HCT116 (cell line): ENCODE measurements at regions not wholly inside any gene's neighbourhood (a gene's known extent, or its start where the extent isn't known, plus 50 kb on each side); places are given as distances from the start of the nearest gene placed in this dataset.

ENCODE experiments used
- ATAC-seq: fragments of 200-7000 bp; cut with Tn5 transposase; 2 replicates; pipeline ENCODE4 v1.9.1; 2020; ENCODE audit warnings: mild to moderate bottlenecking, moderate library complexity
- BruUV-seq: library from RNA; stranded (reverse); fragments of 400-500 nt; replicated peaks from 2 replicates; lab custom pipeline; 2021; lab: Mats Ljungman, UMichigan
- CTCF ChIA-PET: fragments of 300-600 bp; sonication (Branson Sonifier 250); formaldehyde crosslinking; loops from one replicate; lab custom pipeline; 2021; ENCODE audit warnings: antibody characterized with exemption; lab: Charles Lee
- POLR2A ChIA-PET: fragments of 300-600, 350-600 bp; sonication (Branson Sonifier 250); formaldehyde crosslinking; loops from one replicate; lab custom pipeline; 2021; ENCODE audit warnings: antibody characterized with exemption; lab: Charles Lee
- RAD21 ChIA-PET, 2 experiments: fragments of 300-600 bp; sonication (Branson Sonifier 250); formaldehyde crosslinking; loops; one replicate each; lab custom pipeline; 2023; ENCODE audit warnings: low total read pairs in 2 of 2; ENCODE audit not compliant: uncharacterized antibody in 2 of 2, unreplicated experiment in 2 of 2, low non-redundant PET in 1 of 2; lab: Charles Lee
- DNase-seq: peaks from one replicate; pipeline ENCODE4 v3.0.0-alpha.2; 2010; ENCODE audit warnings: low read depth, low spot score
- H2AFZ ChIP-seq: fragments of 200-600 bp; shearing (Covaris generic), sonication (generic); 2 replicates; pipeline ENCODE4 v1.6.1; 2017; ENCODE audit warnings: low read depth, mixed run types, mixed read lengths, antibody characterized with exemption, low read length; ENCODE audit not compliant: poor library complexity, severe bottlenecking
- H3K27ac ChIP-seq: 2 replicates; pipeline ENCODE4 v1.5.1; 2012; ENCODE audit warnings: low read depth, low read length
- H3K27me3 ChIP-seq: fragments of 200-600 bp; sonication (generic); 2 replicates; pipeline ENCODE4 v1.6.1; 2016; ENCODE audit warnings: mixed run types, low read length, mixed read lengths; ENCODE audit not compliant: insufficient read depth
- H3K36me3 ChIP-seq, 2 experiments: fragments of 200-500 bp in 1 of 2; fragments of 200-600 bp in 1 of 2; sonication (Bioruptor generic) in 1 of 2; sonication (generic) in 1 of 2; 2 replicates each; pipeline versions ENCODE4 v1.5.1 to v1.6.1; 2014 to 2016; ENCODE audit warnings: low read length in 2 of 2, inconsistent platforms in 1 of 2, mixed read lengths in 1 of 2, mixed run types in 1 of 2; ENCODE audit not compliant: insufficient read depth in 2 of 2, control insufficient read depth in 1 of 2
- H3K4me1 ChIP-seq, 2 experiments: fragments of 200-600 bp in 1 of 2; sonication (generic) in 1 of 2; 2 replicates each; pipeline versions ENCODE4 v1.5.1 to v1.6.1; 2012 to 2017; ENCODE audit warnings: low read length in 2 of 2, inconsistent platforms in 1 of 2, mild to moderate bottlenecking in 1 of 2, mixed read lengths in 1 of 2, mixed run types in 1 of 2, moderate library complexity in 1 of 2; ENCODE audit not compliant: insufficient read depth in 2 of 2, control insufficient read depth in 1 of 2
- H3K4me2 ChIP-seq: fragments of 200-600 bp; sonication (generic); 2 replicates; pipeline ENCODE4 v1.6.1; 2017; ENCODE audit warnings: mixed run types, low read length, mixed read lengths
- H3K4me3 ChIP-seq, 2 experiments: fragments of 200-600 bp in 1 of 2; sonication (generic) in 1 of 2; replicated peaks in 1 of 2; 2 replicates each; pipeline ENCODE4 v1.5.1; 2011 to 2016; ENCODE audit warnings: low read length in 2 of 2, control low read depth in 1 of 2, low read depth in 1 of 2, mild to moderate bottlenecking in 1 of 2, mixed read lengths in 1 of 2, mixed run types in 1 of 2
- H3K79me2 ChIP-seq: fragments of 200-600 bp; sonication (generic); 2 replicates; pipeline ENCODE4 v1.6.1; 2017; ENCODE audit warnings: mild to moderate bottlenecking, mixed run types, low read length, moderate library complexity, mixed read lengths; ENCODE audit not compliant: insufficient read depth
- H3K9ac ChIP-seq: fragments of 200-600 bp; sonication (generic); 2 replicates; pipeline ENCODE4 v1.6.1; 2016; ENCODE audit warnings: low read length, mixed read lengths
- H3K9me2 ChIP-seq: fragments of 200-600 bp; sonication (generic), shearing (Covaris generic); 2 replicates; pipeline ENCODE4 v1.6.1; 2017; ENCODE audit warnings: mixed run types, mild to moderate bottlenecking, moderate library complexity; ENCODE audit not compliant: insufficient read depth
- H3K9me3 ChIP-seq, 2 experiments: fragments of 200-500 bp in 1 of 2; fragments of 200-600 bp in 1 of 2; sonication (Bioruptor generic) in 1 of 2; sonication (generic) in 1 of 2; 2 replicates each; pipeline ENCODE4 v1.6.1; 2014 to 2017; ENCODE audit warnings: low read length in 2 of 2, mixed read lengths in 2 of 2, inconsistent platforms in 1 of 2, low read depth in 1 of 2, mild to moderate bottlenecking in 1 of 2, mixed run types in 1 of 2, moderate library complexity in 1 of 2; ENCODE audit not compliant: control insufficient read depth in 1 of 2, insufficient read depth in 1 of 2
- H4K20me1 ChIP-seq: fragments of 200-600 bp; sonication (generic), shearing (Covaris generic); 2 replicates; pipeline ENCODE4 v1.6.1; 2017; ENCODE audit warnings: mixed run types, mild to moderate bottlenecking, moderate library complexity; ENCODE audit not compliant: insufficient read depth
- CBX3 ChIP-seq: IDR thresholded peaks from 2 replicates; pipeline ENCODE4 v1.6.1; 2012; ENCODE audit warnings: low read depth
- CEBPB ChIP-seq: IDR thresholded peaks from 2 replicates; pipeline ENCODE4 v1.6.1; 2012; ENCODE audit warnings: low read depth
- EGR1 ChIP-seq: IDR thresholded peaks from 2 replicates; pipeline ENCODE4 v1.6.1; 2012; ENCODE audit warnings: low read depth
- ELF1 ChIP-seq: IDR thresholded peaks from 2 replicates; pipeline ENCODE4 v1.6.1; 2012; ENCODE audit warnings: low read depth, borderline replicate concordance
- EZH2phosphoT487 ChIP-seq: fragments of 200-600 bp; IDR thresholded peaks from 2 replicates; pipeline ENCODE4 v1.6.1; 2018; ENCODE audit warnings: antibody characterized with exemption, borderline replicate concordance
- FOSL1 ChIP-seq: IDR thresholded peaks from 2 replicates; pipeline ENCODE4 v1.6.1; 2012; ENCODE audit warnings: low read depth
- JUND ChIP-seq: IDR thresholded peaks from 2 replicates; pipeline ENCODE4 v1.6.1; 2012
- POLR2A ChIP-seq: IDR thresholded peaks from 2 replicates; pipeline ENCODE4 v1.7.0; 2011; ENCODE audit warnings: borderline replicate concordance; ENCODE audit not compliant: insufficient read depth, insufficient read length; ENCODE audit errors: extremely low read depth
- POLR2AphosphoS5 ChIP-seq: IDR thresholded peaks from 2 replicates; pipeline ENCODE4 v1.6.1; 2011; ENCODE audit warnings: mild to moderate bottlenecking, low read depth, low read length, moderate library complexity
- RAD21 ChIP-seq: IDR thresholded peaks from 2 replicates; pipeline ENCODE4 v1.6.1; 2012; ENCODE audit warnings: low read depth, mild to moderate bottlenecking
- SIN3A ChIP-seq: IDR thresholded peaks from 2 replicates; pipeline ENCODE4 v1.6.1; 2012; ENCODE audit warnings: low read depth
- SP1 ChIP-seq: IDR thresholded peaks from 2 replicates; pipeline ENCODE4 v1.6.1; 2012; ENCODE audit warnings: low read depth
- SRF ChIP-seq: IDR thresholded peaks from 2 replicates; pipeline ENCODE4 v1.6.1; 2012; ENCODE audit warnings: low read depth
- TCF7L2 ChIP-seq: IDR thresholded peaks from 2 replicates; pipeline ENCODE4 v1.7.0; 2011; ENCODE audit warnings: borderline replicate concordance, inconsistent platforms; ENCODE audit not compliant: insufficient read depth, insufficient read length; ENCODE audit errors: extremely low read depth
- YY1 ChIP-seq: IDR thresholded peaks from 2 replicates; pipeline ENCODE4 v1.6.1; 2011; ENCODE audit warnings: low read length, low read depth, moderate library complexity, mild to moderate bottlenecking; ENCODE audit not compliant: insufficient replicate concordance; ENCODE audit errors: extremely low read depth
- ZFX ChIP-seq: fragments of 450-650 bp; IDR thresholded peaks from 2 replicates; pipeline ENCODE4 v1.6.1; 2017
- ZNF274 ChIP-seq: fragments of 200-500 bp; sonication (Bioruptor generic); IDR thresholded peaks from 2 replicates; pipeline ENCODE4 v1.6.1; 2014; ENCODE audit warnings: mild to moderate bottlenecking, low read depth, low read length, inconsistent platforms
- intact Hi-C: fragments of 100-400 bp; cut with micrococcal nuclease; formaldehyde crosslinking; loops from 2 replicates; pipeline ENCODE4 v1.10.0; 2022
- TF ChIP-seq, protein P1 (sequence below), 3 experiments: fragments of 200-600 bp in 1 of 3; sonication (generic) in 1 of 3; IDR thresholded peaks in 2 of 3; conservative IDR thresholded peaks in 1 of 3; 2 replicates each; pipeline ENCODE4 v1.5.1; 2012 to 2017; ENCODE audit warnings: low read depth in 2 of 3, low read length in 2 of 3, antibody characterized with exemption in 1 of 3, borderline replicate concordance in 1 of 3, control low read depth in 1 of 3, mild to moderate bottlenecking in 1 of 3, mixed read lengths in 1 of 3, mixed run types in 1 of 3, moderate library complexity in 1 of 3; ENCODE audit not compliant: insufficient read depth in 1 of 3
- TF ChIP-seq, protein P2 (sequence below): IDR thresholded peaks from 2 replicates; pipeline ENCODE4 v1.6.1; 2011; ENCODE audit warnings: mild to moderate bottlenecking, low read length, moderate library complexity; ENCODE audit not compliant: insufficient replicate concordance; ENCODE audit errors: extremely low read depth

DNA sequence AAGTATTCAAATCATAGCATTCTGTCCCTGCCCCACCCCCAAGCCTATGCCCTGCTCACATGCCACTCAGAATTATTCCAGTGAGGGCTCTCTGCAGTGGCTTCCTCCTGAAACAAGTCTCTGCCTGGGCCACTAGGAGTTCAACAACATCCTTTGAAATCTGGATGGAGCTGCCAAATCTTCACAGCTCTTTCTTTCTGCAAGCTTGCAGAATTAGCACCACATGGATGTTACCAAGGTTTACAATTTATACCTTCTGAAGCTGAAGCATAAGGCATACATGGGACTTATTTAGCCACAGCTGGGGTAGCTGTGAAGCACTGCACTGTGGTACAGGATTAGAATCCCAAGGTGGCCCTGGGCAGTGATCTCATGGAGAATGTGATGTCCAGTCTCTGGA is 577.5 kb downstream of the CD109 start:
- RAD21 ChIA-PET: no interaction called here
- Histone ChIP-seq H3K27ac (no peak overlapping the region), H3K4me1 (no peaks in the 10 kb centered on the region), H3K9me3 (no peaks in the 10 kb centered on the region), H2AFZ (no peak overlapping the region), H3K9ac (no peak overlapping the region), H3K9me2 (no peaks in the 10 kb centered on the region), H3K79me2 (no peaks in the 10 kb centered on the region), H4K20me1 (no peaks in the 10 kb centered on the region), H3K27me3 (no peaks in the 10 kb centered on the region), H3K36me3 (no peaks in the 10 kb centered on the region), H3K4me3 (no peak overlapping the region), H3K4me2 (no peak overlapping the region)
- TF ChIP-seq TCF7L2 (no peak), JUND (no peak), EZH2phosphoT487 (no peak), FOSL1 (no peak), ZNF274 (no peak), YY1 (no peak), POLR2A (no peak), CBX3 (no peak), CEBPB (no peak), SP1 (no peak), POLR2AphosphoS5 (no peak), SIN3A (no peak), ZFX (no peak), EGR1 (no peak), SRF (no peak), RAD21 (no peak), ELF1 (no peak)
- TF ChIP-seq, protein P1, sequence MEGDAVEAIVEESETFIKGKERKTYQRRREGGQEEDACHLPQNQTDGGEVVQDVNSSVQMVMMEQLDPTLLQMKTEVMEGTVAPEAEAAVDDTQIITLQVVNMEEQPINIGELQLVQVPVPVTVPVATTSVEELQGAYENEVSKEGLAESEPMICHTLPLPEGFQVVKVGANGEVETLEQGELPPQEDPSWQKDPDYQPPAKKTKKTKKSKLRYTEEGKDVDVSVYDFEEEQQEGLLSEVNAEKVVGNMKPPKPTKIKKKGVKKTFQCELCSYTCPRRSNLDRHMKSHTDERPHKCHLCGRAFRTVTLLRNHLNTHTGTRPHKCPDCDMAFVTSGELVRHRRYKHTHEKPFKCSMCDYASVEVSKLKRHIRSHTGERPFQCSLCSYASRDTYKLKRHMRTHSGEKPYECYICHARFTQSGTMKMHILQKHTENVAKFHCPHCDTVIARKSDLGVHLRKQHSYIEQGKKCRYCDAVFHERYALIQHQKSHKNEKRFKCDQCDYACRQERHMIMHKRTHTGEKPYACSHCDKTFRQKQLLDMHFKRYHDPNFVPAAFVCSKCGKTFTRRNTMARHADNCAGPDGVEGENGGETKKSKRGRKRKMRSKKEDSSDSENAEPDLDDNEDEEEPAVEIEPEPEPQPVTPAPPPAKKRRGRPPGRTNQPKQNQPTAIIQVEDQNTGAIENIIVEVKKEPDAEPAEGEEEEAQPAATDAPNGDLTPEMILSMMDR (IDR thresholded peaks at IDR 0.05 in 2 of 3, conservative IDR thresholded peaks at IDR 0.05 in 1 of 3; ENCODE audit: borderline replicate concordance in 1 of 3, insufficient read depth in 1 of 3, low read depth in 2 of 3, low read length in 2 of 3): no peak
- TF ChIP-seq, protein P2, sequence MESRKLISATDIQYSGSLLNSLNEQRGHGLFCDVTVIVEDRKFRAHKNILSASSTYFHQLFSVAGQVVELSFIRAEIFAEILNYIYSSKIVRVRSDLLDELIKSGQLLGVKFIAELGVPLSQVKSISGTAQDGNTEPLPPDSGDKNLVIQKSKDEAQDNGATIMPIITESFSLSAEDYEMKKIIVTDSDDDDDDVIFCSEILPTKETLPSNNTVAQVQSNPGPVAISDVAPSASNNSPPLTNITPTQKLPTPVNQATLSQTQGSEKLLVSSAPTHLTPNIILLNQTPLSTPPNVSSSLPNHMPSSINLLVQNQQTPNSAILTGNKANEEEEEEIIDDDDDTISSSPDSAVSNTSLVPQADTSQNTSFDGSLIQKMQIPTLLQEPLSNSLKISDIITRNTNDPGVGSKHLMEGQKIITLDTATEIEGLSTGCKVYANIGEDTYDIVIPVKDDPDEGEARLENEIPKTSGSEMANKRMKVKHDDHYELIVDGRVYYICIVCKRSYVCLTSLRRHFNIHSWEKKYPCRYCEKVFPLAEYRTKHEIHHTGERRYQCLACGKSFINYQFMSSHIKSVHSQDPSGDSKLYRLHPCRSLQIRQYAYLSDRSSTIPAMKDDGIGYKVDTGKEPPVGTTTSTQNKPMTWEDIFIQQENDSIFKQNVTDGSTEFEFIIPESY: no peak
- POLR2A ChIA-PET: no interaction called here
- ATAC-seq (no peak), DNase-seq (no peak)
- CTCF ChIA-PET: no interaction called here
- no TSS peak for BruUV-seq
- intact Hi-C loops: no loop called here
